ENCODE measurements at regions not wholly inside any gene's neighbourhood (a gene's known extent, or its start where the extent isn't known, plus 50 kb on each side); places are given as distances from the start of the nearest gene placed in this dataset.

- no peak for DNase-seq
Measured at GRCh38 chr4:124227981-124228380, 484.6 kb downstream of the ANKRD50 start.

GRCh38 chr4:124230268-124230667 is 482.3 kb downstream of the ANKRD50 start:
- DNase-seq, result no peak

- DNase-seq, result no peak
Measured at GRCh38 chr4:124234771-124235170, 477.8 kb downstream of the ANKRD50 start.

- DNase-seq, result no peak
Measured at GRCh38 chr4:124243671-124244366, 468.7 kb downstream of the ANKRD50 start.

GRCh38 chr4:124253080-124253479 is 459.5 kb downstream of the ANKRD50 start:
- DNase-seq, result no peak

- peak; percentile 80 for DNase-seq
Measured at GRCh38 chr4:124262211-124263179, 450.0 kb downstream of the ANKRD50 start.

GRCh38 chr4:124265701-124266100 is 446.8 kb downstream of the ANKRD50 start:
- DNase-seq, result no peak

GRCh38 chr4:124266721-124267120 is 445.8 kb downstream of the ANKRD50 start:
- no peak for DNase-seq

GRCh38 chr4:124276461-124276860 is 436.1 kb downstream of the ANKRD50 start:
- no peak for DNase-seq

GRCh38 chr4:124277691-124278090 is 434.8 kb downstream of the ANKRD50 start:
- DNase-seq, result no peak

- no peak for DNase-seq
Measured at GRCh38 chr4:124278477-124278876, 434.1 kb downstream of the ANKRD50 start.

GRCh38 chr4:124279741-124280140 is 432.8 kb downstream of the ANKRD50 start:
- no peak for DNase-seq

- DNase-seq, result no peak
Measured at GRCh38 chr4:124282301-124282898, 430.1 kb downstream of the ANKRD50 start.

GRCh38 chr4:124288706-124289486 is 423.6 kb downstream of the ANKRD50 start:
- no peak for DNase-seq

GRCh38 chr4:124290678-124291077 is 421.9 kb downstream of the ANKRD50 start:
- DNase-seq, result no peak

- no peak for DNase-seq
Measured at GRCh38 chr4:124295413-124295812, 417.1 kb downstream of the ANKRD50 start.

GRCh38 chr4:124304941-124305340 is 407.6 kb downstream of the ANKRD50 start:
- DNase-seq, result no peak

- no peak for DNase-seq
Measured at GRCh38 chr4:124306352-124306751, 406.2 kb downstream of the ANKRD50 start.

- no peak for DNase-seq
Measured at GRCh38 chr4:124307143-124307542, 405.4 kb downstream of the ANKRD50 start.

- no peak for DNase-seq
Measured at GRCh38 chr4:124318292-124318691, 394.2 kb downstream of the ANKRD50 start.

- no peak for DNase-seq
Measured at GRCh38 chr4:124321364-124321763, 391.2 kb downstream of the ANKRD50 start.
